Heart right ventricle (tissue), 16 donors: ENCODE measurements at regions not wholly inside any gene's neighbourhood (a gene's known extent, or its start where the extent isn't known, plus 50 kb on each side); places are given as distances from the start of the nearest gene placed in this dataset.

Source experiments
- ATAC-seq, 8 donors: fragments of 200-7000 bp; cut with Tn5 transposase; one replicate each; pipeline ENCODE4 v1.9.1; 2020; ENCODE audit warnings: mild to moderate bottlenecking in 8 of 8, moderate library complexity in 8 of 8, moderate number of reproducible peaks in 1 of 8
- DNase-seq, 2 donors: peaks; one replicate each; pipeline ENCODE4 v3.0.0-alpha.2; 2020
- H3K27ac ChIP-seq, 10 donors: fragments of 200-600 bp; sonication (generic) in 2 of 10; one replicate each; pipeline versions ENCODE4 v1.5.0 to v1.8.0; 2020 to 2022; ENCODE audit warnings: mild to moderate bottlenecking in 3 of 10
- H3K27me3 ChIP-seq, 7 donors: fragments of 200-600 bp; one replicate each; pipeline ENCODE4 v1.8.0; 2021 to 2022; ENCODE audit warnings: mild to moderate bottlenecking in 2 of 7
- H3K36me3 ChIP-seq, 9 donors: fragments of 200-600 bp; sonication (generic) in 1 of 9; one replicate each; pipeline versions ENCODE4 v1.5.0 to v1.8.0; 2020 to 2022; ENCODE audit warnings: mild to moderate bottlenecking in 2 of 9
- H3K4me1 ChIP-seq, 9 donors: fragments of 200-600 bp; sonication (generic) in 1 of 9; one replicate each; pipeline versions ENCODE4 v1.5.0 to v1.8.0; 2020 to 2022; ENCODE audit warnings: mild to moderate bottlenecking in 4 of 9
- H3K4me3 ChIP-seq, 10 donors: fragments of 200-600 bp; sonication (generic) in 2 of 10; one replicate each; pipeline versions ENCODE4 v1.5.0 to v1.8.0; 2020 to 2022; ENCODE audit warnings: mild to moderate bottlenecking in 7 of 10, moderate library complexity in 2 of 10
- H3K9me3 ChIP-seq, 11 donors: fragments of 200-600 bp in 10 of 11; sonication (generic) in 2 of 11; one replicate each; pipeline versions ENCODE4 v1.5.0 to v1.8.0; 2013 to 2022; ENCODE audit warnings: mild to moderate bottlenecking in 2 of 11, control low read depth in 1 of 11, moderate library complexity in 1 of 11
- WGBS, 2 donors: extraction: QIAGEN DNeasy Blood & Tissue Kit; methylation state at CpG; one replicate each; pipeline ENCODE4 v1.1.7; 2013; ENCODE audit warnings: inconsistent platforms in 1 of 2; 5-methylcytosine and 5-hydroxymethylcytosine counted together
- intact Hi-C, 10 donors: fragments of 100-400 bp; cut with DNase I; formaldehyde crosslinking; loops; one replicate each; pipeline versions ENCODE4 v1.11.1 to v1.14.2; 2022
- TF ChIP-seq, protein P1 (sequence below), 9 donors: fragments of 200-600 bp; sonication (generic) in 2 of 9; IDR thresholded peaks; one replicate each; pipeline versions ENCODE4 v1.5.0 to v1.8.0; 2021 to 2022; ENCODE audit warnings: antibody characterized with exemption in 9 of 9, mild to moderate bottlenecking in 5 of 9, moderate library complexity in 1 of 9
- donor health status: Arrhythmogenic right ventricular cardiomyopathy.
- donor health status: ischemic (EF 13 %, LVEDD 7.1; RV severe dilation, severe dysfunction).
- donor health status: healthy with polysubstance abuse.
- donor health status: DM: no; HTN: yes; CAD: no.
- donor health status: DM: no; HTN: no; CAD: no.
- donor health status: ischemic (EF 25% LVEDD 6.9; RV normal size, moderate dysfunction).
- donor health status: ischemic (EF 25% LVEDD 5.7; RV mildly dilated, moderate dysfunction).
- donor health status: healthy.
- donor health status: DM: yes; HTN: yes; CAD: no.
- donor health status: Ischemic cardiomyopathy.
- donor health status: ischemic (EF 35%, LVEDD 5.7; RV mildly dilated, moderate dysfunction).
- donor health status: nonischemic (EF 11% LVEDD 7.7; RV severe dilation, severe dysfunction).
- donor health status: DM: yes; HTN: yes; CAD: no.
- donor health status: PGD.
- donor health status: ischemic (EF 29% LVEDD 5.4; RV normal size, mild dysfunction).
- donor health status: nonischemic (EF 23%, LVEDD 6.1; RV moderate dilation, normal function).

DNA sequence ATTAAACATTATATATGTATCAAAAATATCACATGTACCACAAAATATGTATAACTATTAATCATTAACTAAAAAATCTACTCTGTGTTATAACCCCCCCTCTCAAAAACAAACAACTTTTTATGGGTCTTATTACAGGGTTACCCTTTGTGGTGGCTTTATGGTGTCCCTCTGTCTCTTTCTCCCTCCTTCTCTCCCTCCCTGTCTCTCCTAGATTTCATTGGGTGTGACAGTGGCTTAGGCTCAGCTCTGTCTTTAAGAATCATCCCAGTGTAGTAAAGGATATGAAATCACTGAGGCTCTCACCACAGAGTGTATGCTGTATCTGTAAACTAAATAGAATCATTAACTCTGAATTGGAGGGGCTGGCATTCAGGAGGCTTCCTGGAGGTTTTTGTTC, 93.7 kb downstream of the TDRD15 start:
- ATAC-seq (no peak), DNase-seq (no peak)
- Histone ChIP-seq H3K4me3 (no peak overlapping the region), H3K27me3 (no peaks in the 10 kb centered on the region), H3K27ac (no peak overlapping the region), H3K4me1 (peaks cover 0 to 8% (median 4%) of the 10 kb centered on the region in 9 donors), H3K36me3 (no peaks in the 10 kb centered on the region), H3K9me3 (peaks cover 0 to 12% (median 0%) of the 10 kb centered on the region in 11 donors)
- TF ChIP-seq, protein P1, sequence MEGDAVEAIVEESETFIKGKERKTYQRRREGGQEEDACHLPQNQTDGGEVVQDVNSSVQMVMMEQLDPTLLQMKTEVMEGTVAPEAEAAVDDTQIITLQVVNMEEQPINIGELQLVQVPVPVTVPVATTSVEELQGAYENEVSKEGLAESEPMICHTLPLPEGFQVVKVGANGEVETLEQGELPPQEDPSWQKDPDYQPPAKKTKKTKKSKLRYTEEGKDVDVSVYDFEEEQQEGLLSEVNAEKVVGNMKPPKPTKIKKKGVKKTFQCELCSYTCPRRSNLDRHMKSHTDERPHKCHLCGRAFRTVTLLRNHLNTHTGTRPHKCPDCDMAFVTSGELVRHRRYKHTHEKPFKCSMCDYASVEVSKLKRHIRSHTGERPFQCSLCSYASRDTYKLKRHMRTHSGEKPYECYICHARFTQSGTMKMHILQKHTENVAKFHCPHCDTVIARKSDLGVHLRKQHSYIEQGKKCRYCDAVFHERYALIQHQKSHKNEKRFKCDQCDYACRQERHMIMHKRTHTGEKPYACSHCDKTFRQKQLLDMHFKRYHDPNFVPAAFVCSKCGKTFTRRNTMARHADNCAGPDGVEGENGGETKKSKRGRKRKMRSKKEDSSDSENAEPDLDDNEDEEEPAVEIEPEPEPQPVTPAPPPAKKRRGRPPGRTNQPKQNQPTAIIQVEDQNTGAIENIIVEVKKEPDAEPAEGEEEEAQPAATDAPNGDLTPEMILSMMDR (IDR thresholded peaks at IDR 0.05): no peak
- intact Hi-C loops: no loop called here

DNA sequence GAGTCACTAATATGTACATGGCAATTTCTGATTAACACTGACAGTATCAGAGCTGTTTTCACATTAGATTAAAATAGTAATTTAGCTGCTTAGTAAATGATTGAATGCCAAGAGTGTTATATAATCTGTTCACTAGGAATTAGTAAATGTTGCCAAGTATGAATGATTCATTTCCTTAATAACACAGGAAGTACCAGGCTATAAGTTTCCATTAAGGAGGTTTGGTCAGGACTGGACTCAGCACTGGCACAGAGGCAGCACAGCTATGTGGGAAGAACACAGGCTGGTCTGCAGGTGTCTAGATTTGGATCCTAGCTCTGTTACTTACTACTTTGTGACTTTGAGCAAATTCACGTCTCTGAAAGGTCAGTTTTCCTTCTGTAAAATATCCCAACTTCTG, 97.2 kb downstream of the TDRD15 start:
- Histone ChIP-seq H3K27ac (no peak overlapping the region), H3K36me3 (no peaks in the 10 kb centered on the region), H3K9me3 (no peaks in the 10 kb centered on the region), H3K4me1 (peaks cover 0 to 8% (median 4%) of the 10 kb centered on the region in 9 donors), H3K4me3 (no peak overlapping the region), H3K27me3 (no peaks in the 10 kb centered on the region)
- WGBS, 2 donors: 64 to 71% methylated on average over 1 of the region's 1 CpG
- ATAC-seq (peak in 3 of 8 donors; percentile 38 to 61 (median 52)), DNase-seq (no peak)
- intact Hi-C loops: no loop called here
- TF ChIP-seq, protein P1 (IDR thresholded peaks at IDR 0.05): no peak

GRCh38 chr2:21223618-21224017, 99.8 kb downstream of the TDRD15 start:
- intact Hi-C loops: no loop called here
- ATAC-seq (no peak), DNase-seq (no peak)
- 84 to 85% methylated on average over 5 of the region's 5 CpGs for WGBS, 2 donors
- peaks cover 0 to 10% (median 4%) of the 10 kb centered on the region in 9 donors for H3K4me1 ChIP-seq
- H3K4me3 ChIP-seq: no peak overlapping the region
- H3K27me3 ChIP-seq: no peaks in the 10 kb centered on the region
- H3K9me3 ChIP-seq: no peaks in the 10 kb centered on the region
- H3K27ac ChIP-seq: no peak overlapping the region
- no peaks in the 10 kb centered on the region for H3K36me3 ChIP-seq
- TF ChIP-seq, protein P1 (IDR thresholded peaks at IDR 0.05): no peak

DNA sequence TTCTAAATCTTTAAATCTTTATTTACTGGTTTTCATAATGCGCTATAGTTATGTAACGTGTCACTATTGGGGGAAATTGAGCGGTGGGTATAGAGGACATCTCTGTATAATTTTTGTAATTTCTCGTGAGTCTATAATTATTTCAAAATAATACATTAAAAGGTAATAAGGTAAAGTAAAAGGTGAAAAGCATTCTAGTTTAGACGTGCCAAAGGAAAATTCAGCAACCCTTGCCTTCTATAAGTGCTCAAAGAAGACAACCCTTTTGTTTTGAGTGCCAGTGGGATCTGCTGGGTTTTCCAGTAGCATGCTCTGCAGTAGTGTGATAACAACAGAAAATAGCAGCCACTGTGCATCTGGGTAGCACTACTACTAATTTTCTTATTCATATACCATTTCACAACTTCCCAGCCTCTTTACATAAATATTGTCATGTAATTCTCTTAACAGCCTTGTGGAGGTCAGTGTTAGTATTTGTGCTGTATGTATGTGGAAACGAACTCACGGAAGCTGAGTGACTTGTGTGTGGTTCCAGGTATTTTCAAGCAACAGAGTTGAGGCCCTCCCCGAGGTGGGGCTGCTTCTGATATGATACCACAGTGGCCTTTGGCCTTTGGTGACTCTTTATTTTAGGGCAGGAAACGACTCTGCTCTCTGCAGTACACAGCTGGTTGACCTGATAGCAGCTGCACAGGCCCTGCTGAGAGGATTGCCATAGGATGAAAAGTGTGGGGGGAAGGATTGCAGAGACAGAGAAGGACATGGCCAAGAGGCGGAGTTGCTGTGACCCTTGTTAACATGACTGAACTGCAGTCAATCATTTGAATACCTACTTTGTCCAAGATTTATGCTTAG, 104.5 kb downstream of the TDRD15 start:
- ATAC-seq (no peak), DNase-seq (no peak)
- intact Hi-C loops: no loop called here
- H3K4me3 ChIP-seq: no peak overlapping the region
- TF ChIP-seq, protein P1 (IDR thresholded peaks at IDR 0.05): no peak
- no peaks in the 10 kb centered on the region for H3K27me3 ChIP-seq
- no peaks in the 10 kb centered on the region for H3K9me3 ChIP-seq
- H3K36me3 ChIP-seq: no peaks in the 10 kb centered on the region
- WGBS, 2 donors: 66 to 73% methylated on average over 10 of the region's 10 CpGs
- no peak overlapping the region for H3K27ac ChIP-seq
- H3K4me1 ChIP-seq: peaks cover 0 to 15% (median 0%) of the 10 kb centered on the region in 9 donors
